Left ventricle myocardium inferior (tissue), 1 donor: ENCODE measurements at regions not wholly inside any gene's neighbourhood (a gene's known extent, or its start where the extent isn't known, plus 50 kb on each side); places are given as distances from the start of the nearest gene placed in this dataset.

Source experiments
- DNase-seq: peaks from one replicate; pipeline ENCODE4 v3.0.0-alpha.2; 2020
- H3K27ac ChIP-seq: fragments of 200-600 bp; replicated peaks from 2 replicates; pipeline ENCODE4 v1.8.0; 2021
- H3K27me3 ChIP-seq: fragments of 200-600 bp; 2 replicates; pipeline ENCODE4 v1.8.0; 2021; ENCODE audit warnings: low read depth
- H3K36me3 ChIP-seq: fragments of 200-600 bp; 2 replicates; pipeline ENCODE4 v1.8.0; 2021
- H3K4me1 ChIP-seq: fragments of 200-600 bp; 2 replicates; pipeline ENCODE4 v1.8.0; 2021
- H3K4me3 ChIP-seq: fragments of 200-600 bp; 2 replicates; pipeline ENCODE4 v1.8.0; 2021; ENCODE audit warnings: mild to moderate bottlenecking, moderate library complexity
- H3K9me3 ChIP-seq: fragments of 200-600 bp; replicated peaks from 2 replicates; pipeline ENCODE4 v1.8.0; 2021
- intact Hi-C: fragments of 100-400 bp; cut with micrococcal nuclease; formaldehyde crosslinking; loops from one replicate; pipeline ENCODE4 v1.11.0; 2022
- TF ChIP-seq, protein P1 (sequence below): fragments of 200-600 bp; IDR thresholded peaks from 2 replicates; pipeline ENCODE4 v1.8.0; 2021; ENCODE audit warnings: antibody characterized with exemption, mild to moderate bottlenecking, borderline replicate concordance
- donor health status: DM: no; HTN: yes; CAD: no; lungs with severe emphysema.

DNA sequence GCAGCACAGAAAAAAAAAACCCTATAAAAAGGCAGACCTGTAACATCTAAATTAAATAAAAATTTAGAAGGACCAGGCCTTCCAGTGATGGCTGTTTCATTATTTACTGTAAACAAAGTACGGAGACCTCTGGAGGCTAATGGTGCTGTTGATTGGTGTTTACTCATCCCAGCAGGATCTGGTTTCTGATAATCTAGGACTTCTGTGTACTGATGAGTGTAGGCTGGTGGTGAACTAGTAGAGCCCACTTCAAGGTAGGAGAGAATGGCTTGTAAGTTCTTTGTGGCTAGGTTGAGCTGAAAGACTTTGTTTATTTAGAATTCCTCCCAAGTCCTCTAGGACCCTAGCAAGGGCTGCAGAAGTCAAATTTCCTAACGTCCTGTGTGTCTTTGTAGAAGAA is 398.1 kb upstream of the PITX2 start:
- DNase-seq = no peak
- Histone ChIP-seq H3K36me3 (no peaks in the 10 kb centered on the region), H3K27ac (no peak overlapping the region), H3K9me3 (no peaks in the 10 kb centered on the region), H3K27me3 (no peaks in the 10 kb centered on the region), H3K4me1 (no peaks in the 10 kb centered on the region), H3K4me3 (no peak overlapping the region)
- TF ChIP-seq, protein P1, sequence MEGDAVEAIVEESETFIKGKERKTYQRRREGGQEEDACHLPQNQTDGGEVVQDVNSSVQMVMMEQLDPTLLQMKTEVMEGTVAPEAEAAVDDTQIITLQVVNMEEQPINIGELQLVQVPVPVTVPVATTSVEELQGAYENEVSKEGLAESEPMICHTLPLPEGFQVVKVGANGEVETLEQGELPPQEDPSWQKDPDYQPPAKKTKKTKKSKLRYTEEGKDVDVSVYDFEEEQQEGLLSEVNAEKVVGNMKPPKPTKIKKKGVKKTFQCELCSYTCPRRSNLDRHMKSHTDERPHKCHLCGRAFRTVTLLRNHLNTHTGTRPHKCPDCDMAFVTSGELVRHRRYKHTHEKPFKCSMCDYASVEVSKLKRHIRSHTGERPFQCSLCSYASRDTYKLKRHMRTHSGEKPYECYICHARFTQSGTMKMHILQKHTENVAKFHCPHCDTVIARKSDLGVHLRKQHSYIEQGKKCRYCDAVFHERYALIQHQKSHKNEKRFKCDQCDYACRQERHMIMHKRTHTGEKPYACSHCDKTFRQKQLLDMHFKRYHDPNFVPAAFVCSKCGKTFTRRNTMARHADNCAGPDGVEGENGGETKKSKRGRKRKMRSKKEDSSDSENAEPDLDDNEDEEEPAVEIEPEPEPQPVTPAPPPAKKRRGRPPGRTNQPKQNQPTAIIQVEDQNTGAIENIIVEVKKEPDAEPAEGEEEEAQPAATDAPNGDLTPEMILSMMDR = no peak
- intact Hi-C loops = no loop called here

DNA sequence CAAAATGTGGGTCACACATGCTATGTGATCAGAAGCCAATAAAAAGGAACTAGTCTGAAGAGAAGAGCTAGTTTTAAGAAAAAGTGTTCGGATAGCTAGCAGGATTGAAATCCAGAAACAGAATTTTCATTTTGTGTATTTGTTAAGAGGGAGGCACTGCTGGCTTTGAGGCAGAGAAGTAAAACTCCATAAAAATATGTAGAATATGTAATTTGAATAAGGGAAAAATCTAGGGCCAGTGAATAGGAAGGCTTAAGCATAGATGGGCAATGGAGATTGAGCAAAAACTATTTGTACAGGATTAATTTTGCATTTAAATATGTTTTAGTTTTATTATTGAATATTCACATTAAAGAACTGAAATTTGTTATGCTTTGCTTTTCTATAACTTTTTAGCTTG is 399.9 kb upstream of the PITX2 start:
- no peaks in the 10 kb centered on the region for H3K9me3 ChIP-seq
- no peak for DNase-seq
- no peak overlapping the region for H3K27ac ChIP-seq
- intact Hi-C loops = no loop called here
- TF ChIP-seq, protein P1 = no peak
- H3K4me3 ChIP-seq = no peak overlapping the region
- H3K27me3 ChIP-seq = no peaks in the 10 kb centered on the region
- H3K36me3 ChIP-seq = no peaks in the 10 kb centered on the region
- no peaks in the 10 kb centered on the region for H3K4me1 ChIP-seq

DNA sequence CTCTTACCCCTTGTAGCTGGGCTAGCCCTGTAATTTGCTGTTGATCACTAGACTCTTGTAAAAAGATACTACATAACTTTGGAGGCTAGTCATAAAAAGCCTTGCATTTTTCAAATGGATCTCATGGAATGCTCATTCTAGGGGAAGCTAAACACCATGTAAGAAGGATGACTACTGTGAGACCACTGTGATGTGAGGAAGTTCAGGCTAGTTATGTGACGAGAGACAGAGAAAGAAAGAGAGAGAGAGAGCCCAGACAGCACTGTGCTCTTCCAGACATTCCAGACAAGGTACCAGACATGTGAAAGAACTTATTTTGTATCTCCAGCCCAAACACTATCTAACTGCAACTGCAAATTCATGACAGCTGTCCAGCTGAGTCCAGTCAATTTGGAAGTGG is 404.6 kb upstream of the PITX2 start:
- peaks cover 19% of the 10 kb centered on the region for H3K9me3 ChIP-seq
- no peak overlapping the region for H3K27ac ChIP-seq
- no peak overlapping the region for H3K4me3 ChIP-seq
- no peaks in the 10 kb centered on the region for H3K27me3 ChIP-seq
- no peaks in the 10 kb centered on the region for H3K4me1 ChIP-seq
- TF ChIP-seq, protein P1 = no peak
- DNase-seq = no peak
- H3K36me3 ChIP-seq = no peaks in the 10 kb centered on the region
- intact Hi-C loops = no loop called here

DNA sequence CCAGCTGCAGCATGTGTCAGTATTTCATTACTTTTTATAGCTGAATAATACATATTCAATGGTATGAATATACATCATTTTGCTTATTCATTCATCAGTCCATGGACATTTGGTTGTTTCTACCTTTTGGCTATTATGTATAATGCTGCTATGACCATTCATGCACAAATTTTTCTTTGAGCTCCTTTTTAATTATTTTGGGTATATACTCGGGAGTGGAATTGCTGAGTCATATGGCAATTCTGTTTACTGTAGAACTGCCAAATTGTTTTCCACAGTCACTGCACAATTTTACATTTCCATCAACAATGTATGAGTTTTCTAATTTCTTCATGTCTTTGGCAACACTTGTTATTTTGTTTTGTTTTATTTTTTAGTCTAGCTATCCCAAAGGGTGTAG is 405.9 kb upstream of the PITX2 start:
- H3K4me1 ChIP-seq = no peaks in the 10 kb centered on the region
- H3K9me3 ChIP-seq = peaks cover 19% of the 10 kb centered on the region
- H3K27ac ChIP-seq = no peak overlapping the region
- H3K27me3 ChIP-seq = no peaks in the 10 kb centered on the region
- DNase-seq = no peak
- no peaks in the 10 kb centered on the region for H3K36me3 ChIP-seq
- intact Hi-C loops = no loop called here
- no peak overlapping the region for H3K4me3 ChIP-seq
- TF ChIP-seq, protein P1 = no peak

DNA sequence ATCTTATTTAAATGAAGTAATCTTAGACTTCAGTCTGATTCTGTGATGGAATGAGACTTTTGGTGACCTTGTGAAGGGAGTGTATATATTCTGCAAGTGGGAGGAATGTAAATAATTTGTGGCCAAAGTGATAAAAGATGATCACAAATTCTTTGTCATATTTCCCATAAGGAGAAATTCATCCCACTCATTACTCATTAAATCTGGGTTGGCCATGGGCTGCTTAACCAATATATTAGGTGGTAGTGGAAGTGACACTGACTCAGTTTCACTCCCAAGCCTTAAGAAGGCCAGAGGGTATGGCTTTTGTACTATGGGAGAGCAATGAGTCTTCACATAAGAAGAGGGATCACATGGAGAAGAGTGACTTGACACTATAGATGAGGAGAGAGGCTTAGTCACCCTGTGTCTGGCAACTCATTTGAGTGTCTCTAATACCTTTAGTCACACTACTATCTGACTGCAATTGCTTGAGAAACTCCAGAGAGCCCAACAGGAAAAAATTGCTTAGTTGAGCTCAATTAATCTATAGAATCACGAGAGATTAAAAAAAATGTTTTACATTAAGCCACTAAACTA is 408.2 kb upstream of the PITX2 start:
- no peak for DNase-seq
- H3K27ac ChIP-seq = no peak overlapping the region
- intact Hi-C loops = no loop called here
- H3K4me1 ChIP-seq = no peaks in the 10 kb centered on the region
- H3K36me3 ChIP-seq = no peaks in the 10 kb centered on the region
- H3K9me3 ChIP-seq = peaks cover 19% of the 10 kb centered on the region
- TF ChIP-seq, protein P1 = no peak
- H3K27me3 ChIP-seq = no peaks in the 10 kb centered on the region
- no peak overlapping the region for H3K4me3 ChIP-seq
